C4-2B (cell line): ENCODE measurements at regions not wholly inside any gene's neighbourhood (a gene's known extent, or its start where the extent isn't known, plus 50 kb on each side); places are given as distances from the start of the nearest gene placed in this dataset.

ENCODE experiments used
- H3K27ac ChIP-seq: fragments of 450-650 bp; 2 replicates; pipeline ENCODE4 v1.5.1; 2017
- CTCF ChIP-seq: fragments of 450-650 bp; conservative IDR thresholded peaks from 2 replicates; pipeline ENCODE4 v1.5.1; 2017; ENCODE audit warnings: mild to moderate bottlenecking
- ZFX ChIP-seq: fragments of 450-650 bp; IDR thresholded peaks from 2 replicates; pipeline ENCODE4 v1.6.1; 2017

- TF ChIP-seq ZFX (no peak), CTCF (no peak)
- H3K27ac ChIP-seq = no peak overlapping the region
Observed at GRCh38 chr5:166014256-166014655, 2277.2 kb upstream of the WWC1 start.

- TF ChIP-seq ZFX (no peak), CTCF (no peak)
- no peak overlapping the region for H3K27ac ChIP-seq
Observed at GRCh38 chr5:166018716-166019115, 2272.7 kb upstream of the WWC1 start.

- TF ChIP-seq CTCF (no peak), ZFX (no peak)
- H3K27ac ChIP-seq = no peak overlapping the region
Observed at GRCh38 chr5:166022065-166022464, 2269.4 kb upstream of the WWC1 start.

GRCh38 chr5:166024970-166025369 is 2266.5 kb upstream of the WWC1 start:
- TF ChIP-seq CTCF (no peak), ZFX (no peak)

GRCh38 chr5:166027582-166027981 is 2263.9 kb upstream of the WWC1 start:
- TF ChIP-seq CTCF = no peak
- TF ChIP-seq ZFX = no peak
- H3K27ac ChIP-seq = no peak overlapping the region

More at GRCh38 chr5:166024970-166025369, 2266.5 kb upstream of the WWC1 start:
- H3K27ac ChIP-seq = no peak overlapping the region

GRCh38 chr5:166031926-166032325 is 2259.5 kb upstream of the WWC1 start:
- TF ChIP-seq CTCF (no peak), ZFX (no peak)
- no peak overlapping the region for H3K27ac ChIP-seq

- H3K27ac ChIP-seq = no peak overlapping the region
- TF ChIP-seq ZFX = no peak
- no peak for TF ChIP-seq CTCF
Observed at GRCh38 chr5:166032601-166033000, 2258.8 kb upstream of the WWC1 start.
